Activated gamma-delta T cell treated with Interleukin-2 at 50 U/mL for 16 hours (primary cell): ENCODE measurements at regions not wholly inside any gene's neighbourhood (a gene's known extent, or its start where the extent isn't known, plus 50 kb on each side); places are given as distances from the start of the nearest gene placed in this dataset.
"Not testable (repeated sequence)": the region's sequence is repeated elsewhere in the genome, so short reads cannot be mapped to it uniquely, and the experiment has no call there.

Experiments used
- DNase-seq: peaks from one replicate; pipeline ENCODE4 v3.0.0-alpha.2; 2020

GRCh38 chr13:90032313-90032712 is 1315.2 kb upstream of the MIR17HG start:
- no peak for DNase-seq

GRCh38 chr13:90032841-90033493 is 1314.5 kb upstream of the MIR17HG start:
- no peak for DNase-seq

GRCh38 chr13:90039516-90039915 is 1308.0 kb upstream of the MIR17HG start:
- DNase-seq, result no peak

GRCh38 chr13:90047600-90047999 is 1299.9 kb upstream of the MIR17HG start:
- DNase-seq, result no peak

GRCh38 chr13:90049989-90050671 is 1297.4 kb upstream of the MIR17HG start:
- DNase-seq, result no peak

- no peak for DNase-seq
Observed at GRCh38 chr13:90055121-90055520, 1292.4 kb upstream of the MIR17HG start.

GRCh38 chr13:90055760-90056159 is 1291.7 kb upstream of the MIR17HG start:
- DNase-seq, result no peak

- not testable (repeated sequence) for DNase-seq
Observed at GRCh38 chr13:90064226-90064625, 1283.3 kb upstream of the MIR17HG start.

- DNase-seq, result no peak
Observed at GRCh38 chr13:90068658-90069057, 1278.8 kb upstream of the MIR17HG start.

- no peak for DNase-seq
Observed at GRCh38 chr13:90070362-90070761, 1277.1 kb upstream of the MIR17HG start.

- DNase-seq, result no peak
Observed at GRCh38 chr13:90070837-90071525, 1276.5 kb upstream of the MIR17HG start.

GRCh38 chr13:90084684-90085290 is 1262.7 kb upstream of the MIR17HG start:
- no peak for DNase-seq

GRCh38 chr13:90089051-90089450 is 1258.4 kb upstream of the MIR17HG start:
- DNase-seq, result no peak

- DNase-seq, result no peak
Observed at GRCh38 chr13:90091611-90092010, 1255.9 kb upstream of the MIR17HG start.

GRCh38 chr13:90094357-90094756 is 1253.1 kb upstream of the MIR17HG start:
- DNase-seq, result no peak

- no peak for DNase-seq
Observed at GRCh38 chr13:90098577-90098976, 1248.9 kb upstream of the MIR17HG start.

GRCh38 chr13:90099847-90100246 is 1247.6 kb upstream of the MIR17HG start:
- DNase-seq, result no peak

- no peak for DNase-seq
Observed at GRCh38 chr13:90103099-90103784, 1244.2 kb upstream of the MIR17HG start.

- no peak for DNase-seq
Observed at GRCh38 chr13:90104764-90105163, 1242.7 kb upstream of the MIR17HG start.

GRCh38 chr13:90105276-90105675 is 1242.2 kb upstream of the MIR17HG start:
- no peak for DNase-seq

- no peak for DNase-seq
Observed at GRCh38 chr13:90105849-90106496, 1241.5 kb upstream of the MIR17HG start.

GRCh38 chr13:90107661-90108060 is 1239.8 kb upstream of the MIR17HG start:
- DNase-seq, result no peak

- no peak for DNase-seq
Observed at GRCh38 chr13:90108547-90108946, 1238.9 kb upstream of the MIR17HG start.
